H1 (cell line): ENCODE measurements at regions not wholly inside any gene's neighbourhood (a gene's known extent, or its start where the extent isn't known, plus 50 kb on each side); places are given as distances from the start of the nearest gene placed in this dataset.
"Not testable (repeated sequence)": the region's sequence is repeated elsewhere in the genome, so short reads cannot be mapped to it uniquely, and the experiment has no call there.

Experiments used
- CTCF ChIP-seq, 3 experiments: IDR thresholded peaks; 1 replicate in 2 of 3; 2 replicates in 1 of 3; pipeline versions ENCODE4 v1.5.1 to v1.6.1; 2011; ENCODE audit warnings: low read length in 3 of 3, mild to moderate bottlenecking in 3 of 3, inconsistent platforms in 2 of 3, low read depth in 1 of 3, moderate library complexity in 1 of 3; ENCODE audit not compliant: insufficient read depth in 1 of 3; ENCODE audit errors: control extremely low read depth in 1 of 3
- HDAC2 ChIP-seq, 2 experiments: fragments of 300-600 bp in 1 of 2; sonication (generic) in 1 of 2; IDR thresholded peaks; 2 replicates each; pipeline ENCODE4 v1.6.1; 2011 to 2012; ENCODE audit warnings: low read depth in 2 of 2, low read length in 2 of 2, mild to moderate bottlenecking in 2 of 2, moderate library complexity in 2 of 2, borderline replicate concordance in 1 of 2, inconsistent platforms in 1 of 2
- KDM1A ChIP-seq: fragments of 200-600, 300-600 bp; sonication (generic); IDR thresholded peaks from 2 replicates; pipeline ENCODE4 v1.7.1; 2016; ENCODE audit warnings: mild to moderate bottlenecking, low read length, borderline replicate concordance
- POLR2A ChIP-seq, 2 experiments: IDR thresholded peaks; 1 replicate in 1 of 2; 2 replicates in 1 of 2; pipeline ENCODE4 v1.6.1; 2011; ENCODE audit warnings: low read depth in 2 of 2, low read length in 2 of 2, mild to moderate bottlenecking in 2 of 2; ENCODE audit errors: control extremely low read depth in 1 of 2
- POLR2AphosphoS5 ChIP-seq: IDR thresholded peaks from 2 replicates; pipeline ENCODE4 v1.6.1; 2011; ENCODE audit warnings: low read depth, low read length
- SP1 ChIP-seq: IDR thresholded peaks from 2 replicates; pipeline ENCODE4 v1.6.1; 2011; ENCODE audit warnings: low read depth, low read length
- SUZ12 ChIP-seq: fragments of 200-600 bp; sonication (generic); IDR thresholded peaks from 2 replicates; pipeline ENCODE4 v1.6.1; 2012; ENCODE audit warnings: mild to moderate bottlenecking, inconsistent platforms, low read length, moderate library complexity, mixed read lengths
- TBP ChIP-seq: IDR thresholded peaks from 2 replicates; pipeline ENCODE4 v1.6.1; 2011; ENCODE audit warnings: low read depth, low read length, improper control_type of control experiment

DNA sequence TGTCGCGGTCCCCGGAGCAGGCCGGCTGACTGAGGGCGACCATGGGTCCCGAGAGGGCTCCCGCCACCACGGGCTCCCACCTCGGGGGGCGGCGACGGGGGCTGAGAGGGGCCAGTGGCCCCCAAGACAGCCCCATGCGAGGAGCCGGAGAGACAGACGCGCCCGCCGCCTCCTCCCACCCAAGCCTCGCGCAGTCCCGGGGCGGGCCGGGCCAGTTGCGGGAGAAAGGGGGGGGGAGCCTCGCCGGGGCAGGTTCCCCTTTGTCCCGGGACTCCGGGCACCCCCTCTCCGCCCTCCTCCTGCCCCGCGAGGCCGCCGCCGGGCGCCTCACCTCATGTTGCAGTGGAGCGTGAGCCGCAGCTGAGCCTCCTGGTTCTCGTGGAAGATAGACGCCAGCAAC lies 60.8 kb downstream of the GOLGA8K start:
- not testable (repeated sequence) for TF ChIP-seq CTCF (IDR thresholded peaks at IDR 0.05; ENCODE audit: control extremely low read depth in 1 of 3, insufficient read depth in 1 of 3, low read depth in 1 of 3, low read length in 3 of 3); POLR2A (IDR thresholded peaks at IDR 0.05; ENCODE audit: control extremely low read depth in 1 of 2, low read depth in 2 of 2, low read length in 2 of 2); KDM1A; SP1; SUZ12; TBP; POLR2AphosphoS5; HDAC2 (IDR thresholded peaks at IDR 0.05; ENCODE audit: borderline replicate concordance in 1 of 2, low read depth in 2 of 2, low read length in 2 of 2)
